Natural killer cell treated with Interleukin-12 subunit alpha and Interleukin-12 subunit beta and Interleukin-15 and Interleukin-18, amount 100 ng/mL, for 72 hours (primary cell): ENCODE measurements at regions not wholly inside any gene's neighbourhood (a gene's known extent, or its start where the extent isn't known, plus 50 kb on each side); places are given as distances from the start of the nearest gene placed in this dataset.

Source experiments
- ATAC-seq, 2 donors: fragments of 150-1000 bp; cut with Tn5 transposase in 1 of 2; sonication (Bioruptor Pico), chemical (Tn5 transposase) in 1 of 2; 2 replicates each; pipeline ENCODE4 v1.10.0; 2021
- DNase-seq: peaks from one replicate; pipeline ENCODE4 v3.0.0; 2022; ENCODE audit warnings: low spot score
- H3K27ac Mint-ChIP-seq, 2 donors: 1 replicate in 1 of 2; 2 replicates in 1 of 2; pipeline ENCODE4 v1.8.0; 2022; ENCODE audit warnings: mixed read lengths in 2 of 2, mild to moderate bottlenecking in 1 of 2, moderate library complexity in 1 of 2
- H3K27me3 Mint-ChIP-seq, 2 donors: 1 replicate in 1 of 2; 2 replicates in 1 of 2; pipeline ENCODE4 v1.8.0; 2022; ENCODE audit warnings: mixed read lengths in 2 of 2
- H3K36me3 Mint-ChIP-seq: one replicate; pipeline ENCODE4 v1.8.0; 2022; ENCODE audit warnings: mixed read lengths
- H3K4me1 Mint-ChIP-seq, 2 donors: 1 replicate in 1 of 2; 2 replicates in 1 of 2; pipeline ENCODE4 v1.8.0; 2022; ENCODE audit warnings: low read depth in 2 of 2, mixed read lengths in 2 of 2, mild to moderate bottlenecking in 1 of 2
- H3K4me3 Mint-ChIP-seq: one replicate; pipeline ENCODE4 v1.8.0; 2022; ENCODE audit warnings: mixed read lengths
- H3K9me3 Mint-ChIP-seq: 2 replicates; pipeline ENCODE4 v1.8.0; 2022; ENCODE audit warnings: mixed read lengths

DNA sequence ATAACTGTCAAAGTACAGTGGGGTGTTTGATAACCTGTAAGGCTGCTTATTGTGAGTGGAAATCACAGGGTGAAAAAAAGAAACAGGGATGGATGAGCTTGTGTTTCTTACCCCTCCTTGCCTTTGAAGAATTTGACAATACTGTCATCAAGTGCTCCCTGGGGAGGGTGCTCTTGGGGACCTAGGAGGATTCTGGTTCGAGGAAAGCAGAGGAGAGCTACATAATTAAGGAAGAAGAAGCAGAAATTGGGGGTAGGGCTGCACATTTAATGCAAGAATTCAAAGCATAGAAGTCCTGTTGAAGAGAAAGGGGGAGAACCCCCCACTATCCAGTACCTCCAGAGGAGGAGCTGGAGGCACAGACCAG, 208.1 kb upstream of the PHYHIPL start:
- DNase-seq (no peak), ATAC-seq (no peak)
- Mint-ChIP-seq H3K27ac (no peak overlapping the region), H3K27me3 (peaks cover 0 to 12% of the 10 kb centered on the region in 2 donors), H3K4me3 (no peak overlapping the region), H3K4me1 (no peaks in the 10 kb centered on the region), H3K36me3 (no peaks in the 10 kb centered on the region), H3K9me3 (peaks cover 8% of the 10 kb centered on the region)

- no peak for ATAC-seq
- H3K36me3 Mint-ChIP-seq = no peaks in the 10 kb centered on the region
- H3K4me3 Mint-ChIP-seq = no peak overlapping the region
- peaks cover 0 to 12% of the 10 kb centered on the region in 2 donors for H3K27me3 Mint-ChIP-seq
- no peak for DNase-seq
- no peaks in the 10 kb centered on the region for H3K4me1 Mint-ChIP-seq
- H3K27ac Mint-ChIP-seq = no peak overlapping the region
- H3K9me3 Mint-ChIP-seq = peaks cover 8% of the 10 kb centered on the region
Observed at GRCh38 chr10:58969576-58969975, 206.9 kb upstream of the PHYHIPL start.

DNA sequence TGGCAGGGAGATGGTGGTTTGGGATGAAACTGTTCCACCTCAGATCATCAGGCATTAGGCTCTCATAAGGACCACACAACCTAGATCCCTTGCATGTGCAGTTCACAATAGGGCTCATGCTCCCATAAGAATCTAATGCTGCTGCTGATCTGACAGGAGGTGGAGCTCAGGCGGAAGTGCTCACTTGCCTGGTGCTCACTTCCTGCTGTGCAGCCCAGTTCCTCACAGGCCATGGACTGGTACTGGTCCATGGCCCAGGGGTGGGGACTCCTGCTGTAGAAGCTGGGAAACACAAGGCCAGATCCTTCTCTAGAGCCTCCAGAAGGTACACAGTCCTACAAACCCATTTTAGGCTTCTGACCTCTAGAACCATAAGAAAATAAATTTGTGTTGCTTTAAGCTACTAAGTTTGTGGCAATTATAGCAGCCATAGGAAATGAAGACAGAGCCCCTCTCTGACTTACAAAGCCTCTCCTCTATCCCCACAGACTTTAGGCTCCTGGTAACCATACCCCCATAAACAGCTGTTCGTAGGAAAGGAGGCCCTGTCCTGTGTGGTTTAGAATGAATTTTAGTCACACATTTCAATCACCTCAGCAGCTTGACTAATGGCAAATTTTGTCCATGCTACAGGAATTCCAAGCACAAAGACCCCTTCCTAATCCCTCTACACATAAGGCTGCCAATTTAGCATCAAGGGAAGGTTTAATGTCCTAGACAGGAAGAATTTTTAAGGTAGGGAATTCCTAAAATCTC, 206.1 kb upstream of the PHYHIPL start:
- peaks cover 8% of the 10 kb centered on the region for H3K9me3 Mint-ChIP-seq
- H3K27ac Mint-ChIP-seq = no peak overlapping the region
- ATAC-seq (no peak), DNase-seq (no peak)
- H3K36me3 Mint-ChIP-seq = no peaks in the 10 kb centered on the region
- no peak overlapping the region for H3K4me3 Mint-ChIP-seq
- H3K27me3 Mint-ChIP-seq = peaks cover 0 to 12% of the 10 kb centered on the region in 2 donors
- no peaks in the 10 kb centered on the region for H3K4me1 Mint-ChIP-seq

DNA sequence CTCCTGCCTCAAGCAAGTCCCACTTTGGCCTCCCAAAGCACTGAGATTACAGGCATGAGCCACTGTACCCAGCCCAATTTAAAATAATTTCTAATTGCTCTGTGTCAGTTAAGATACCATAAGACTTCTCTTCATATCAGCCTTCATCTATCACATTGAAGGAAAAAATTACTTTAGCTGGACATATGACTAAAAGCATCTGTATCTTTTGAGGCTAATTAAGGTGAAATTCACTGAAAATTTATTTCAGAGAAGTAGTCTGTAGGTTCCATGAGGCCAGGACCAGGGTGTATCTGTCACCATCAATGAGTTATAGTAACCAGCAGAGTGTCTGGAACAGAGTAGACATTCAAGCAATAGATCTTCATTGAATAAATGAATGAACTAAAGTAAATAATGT, 205.2 kb upstream of the PHYHIPL start:
- no peaks in the 10 kb centered on the region for H3K36me3 Mint-ChIP-seq
- peaks cover 0 to 12% of the 10 kb centered on the region in 2 donors for H3K27me3 Mint-ChIP-seq
- no peak overlapping the region for H3K27ac Mint-ChIP-seq
- H3K4me3 Mint-ChIP-seq = no peak overlapping the region
- H3K9me3 Mint-ChIP-seq = peaks cover 8% of the 10 kb centered on the region
- no peaks in the 10 kb centered on the region for H3K4me1 Mint-ChIP-seq
- DNase-seq (no peak), ATAC-seq (no peak)

GRCh38 chr10:58971796-58972491, 204.5 kb upstream of the PHYHIPL start:
- Mint-ChIP-seq H3K9me3 (peaks cover 8% of the 10 kb centered on the region), H3K4me3 (no peak overlapping the region)

DNA sequence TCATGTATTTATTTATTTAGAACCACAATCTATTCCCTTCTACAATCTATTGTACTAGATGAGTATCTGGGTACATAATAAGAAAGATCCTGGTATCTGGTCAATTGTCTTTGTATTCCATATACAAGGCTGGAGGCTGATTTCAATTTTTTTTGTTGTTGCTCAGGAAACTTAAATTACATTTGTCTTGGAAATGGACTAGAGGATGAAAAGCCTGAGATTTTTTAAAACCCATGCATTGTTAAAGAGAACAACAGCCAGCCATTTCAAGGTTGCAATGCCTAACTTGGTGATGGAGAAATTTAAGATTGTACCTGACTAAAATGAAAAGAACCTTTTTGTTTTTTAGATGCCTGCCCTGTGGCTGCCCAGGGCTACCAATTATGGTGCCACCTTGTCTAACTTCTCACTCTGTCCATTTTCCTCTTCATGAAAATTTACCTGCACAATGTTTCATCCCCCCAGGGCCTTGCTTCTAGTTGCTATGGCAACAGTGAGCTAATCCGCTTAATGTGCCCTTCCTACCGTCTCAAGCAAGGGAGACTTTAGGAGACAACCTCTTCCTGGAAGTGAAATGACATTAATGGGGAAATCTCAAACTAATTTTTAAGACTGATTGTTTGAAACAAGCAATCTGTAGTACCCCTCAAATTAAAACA, 203.7 kb upstream of the PHYHIPL start:
- Mint-ChIP-seq H3K4me3 (no peak overlapping the region), H3K27ac (no peak overlapping the region), H3K36me3 (no peaks in the 10 kb centered on the region), H3K4me1 (no peaks in the 10 kb centered on the region), H3K27me3 (peaks cover 0 to 6% of the 10 kb centered on the region in 2 donors), H3K9me3 (peaks cover 8% of the 10 kb centered on the region)
- DNase-seq (no peak), ATAC-seq (no peak)

More at GRCh38 chr10:58971796-58972491, 204.5 kb upstream of the PHYHIPL start:
- no peak for ATAC-seq
- Mint-ChIP-seq H3K27ac (no peak overlapping the region), H3K27me3 (peaks cover 0 to 10% of the 10 kb centered on the region in 2 donors), H3K4me1 (no peaks in the 10 kb centered on the region), H3K36me3 (no peaks in the 10 kb centered on the region)
- no peak for DNase-seq

DNA sequence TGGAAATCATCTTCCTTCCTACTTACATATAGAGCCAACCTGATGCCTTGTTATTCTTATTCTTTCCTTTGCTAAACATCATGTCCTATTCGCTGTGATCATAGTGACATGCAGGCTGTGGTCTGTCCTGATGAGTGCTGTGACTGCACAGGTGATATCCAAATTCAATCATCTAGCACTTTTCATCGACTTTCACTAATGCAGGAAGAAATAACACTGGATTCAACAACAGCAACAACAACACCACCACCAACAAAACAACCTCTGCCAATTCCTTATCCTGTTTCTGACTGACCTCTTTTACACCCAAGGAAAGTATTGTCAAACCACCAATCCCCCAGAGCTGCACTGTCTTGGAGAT, 203.2 kb upstream of the PHYHIPL start:
- no peaks in the 10 kb centered on the region for H3K36me3 Mint-ChIP-seq
- ATAC-seq (no peak), DNase-seq (no peak)
- no peak overlapping the region for H3K4me3 Mint-ChIP-seq
- no peaks in the 10 kb centered on the region for H3K4me1 Mint-ChIP-seq
- H3K9me3 Mint-ChIP-seq = peaks cover 8% of the 10 kb centered on the region
- H3K27ac Mint-ChIP-seq = no peak overlapping the region
- H3K27me3 Mint-ChIP-seq = peaks cover 0 to 4% of the 10 kb centered on the region in 2 donors

- Mint-ChIP-seq H3K4me3 (no peak overlapping the region), H3K9me3 (peaks cover 2% of the 10 kb centered on the region), H3K36me3 (no peaks in the 10 kb centered on the region), H3K27ac (no peak overlapping the region), H3K4me1 (no peaks in the 10 kb centered on the region), H3K27me3 (no peaks in the 10 kb centered on the region)
- no peak for DNase-seq
- no peak for ATAC-seq
Observed at GRCh38 chr10:58976254-58976653, 200.2 kb upstream of the PHYHIPL start.

GRCh38 chr10:58979711-58980110, 196.7 kb upstream of the PHYHIPL start:
- Mint-ChIP-seq H3K9me3 (no peaks in the 10 kb centered on the region), H3K36me3 (no peaks in the 10 kb centered on the region), H3K27me3 (no peaks in the 10 kb centered on the region), H3K4me1 (no peaks in the 10 kb centered on the region), H3K27ac (no peak overlapping the region), H3K4me3 (no peak overlapping the region)
- no peak for ATAC-seq
- no peak for DNase-seq

DNA sequence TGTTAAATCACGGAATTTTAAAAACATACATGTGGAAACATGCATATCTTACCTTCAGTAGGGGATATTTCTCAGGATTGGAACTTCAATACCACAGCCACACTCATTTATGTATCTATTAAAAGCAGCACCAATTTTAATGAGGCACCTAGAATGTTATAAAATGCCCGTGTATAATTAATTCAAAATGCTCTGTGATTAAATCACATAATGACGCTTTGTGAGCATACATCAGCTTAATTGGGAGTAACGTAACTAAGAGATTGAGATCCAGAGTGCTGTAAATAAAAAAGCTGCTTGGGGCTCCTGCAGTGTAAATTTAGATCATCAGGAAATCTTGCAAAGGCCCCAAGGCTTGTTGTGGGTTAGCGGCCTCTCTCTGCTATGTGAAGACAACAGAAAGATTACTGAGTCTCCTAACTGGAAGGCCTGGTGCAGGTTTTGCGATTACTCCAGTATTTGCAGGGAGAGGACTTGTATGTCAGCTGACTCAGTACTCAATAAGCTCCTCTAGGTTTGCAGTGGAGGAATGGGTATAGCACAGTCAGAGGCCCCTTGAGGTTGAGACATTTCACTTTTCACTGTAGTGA, 195.5 kb upstream of the PHYHIPL start:
- Mint-ChIP-seq H3K36me3 (no peaks in the 10 kb centered on the region), H3K27me3 (no peaks in the 10 kb centered on the region), H3K4me1 (no peaks in the 10 kb centered on the region), H3K4me3 (no peak overlapping the region), H3K9me3 (no peaks in the 10 kb centered on the region), H3K27ac (no peak overlapping the region)
- no peak for ATAC-seq
- no peak for DNase-seq

DNA sequence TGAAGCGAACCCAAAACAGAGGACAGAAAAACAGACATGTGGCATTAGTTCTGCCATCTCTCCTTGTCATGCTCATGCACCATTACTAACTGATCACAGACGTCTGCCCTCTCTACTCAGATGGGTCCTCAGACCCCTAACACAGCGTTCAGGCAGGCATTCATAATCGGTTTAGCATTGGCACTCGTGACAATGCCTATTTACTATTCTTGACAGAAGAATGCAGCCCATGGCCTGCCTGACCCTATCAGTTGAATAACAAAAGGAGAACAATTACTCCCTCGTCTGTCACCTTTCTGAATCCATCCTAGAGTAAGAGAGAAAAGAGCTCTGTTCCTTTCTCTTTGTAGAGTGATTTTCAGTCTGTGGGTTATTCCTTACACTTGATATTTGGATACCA, 194.6 kb upstream of the PHYHIPL start:
- H3K27me3 Mint-ChIP-seq = no peaks in the 10 kb centered on the region
- no peaks in the 10 kb centered on the region for H3K36me3 Mint-ChIP-seq
- no peaks in the 10 kb centered on the region for H3K4me1 Mint-ChIP-seq

DNA sequence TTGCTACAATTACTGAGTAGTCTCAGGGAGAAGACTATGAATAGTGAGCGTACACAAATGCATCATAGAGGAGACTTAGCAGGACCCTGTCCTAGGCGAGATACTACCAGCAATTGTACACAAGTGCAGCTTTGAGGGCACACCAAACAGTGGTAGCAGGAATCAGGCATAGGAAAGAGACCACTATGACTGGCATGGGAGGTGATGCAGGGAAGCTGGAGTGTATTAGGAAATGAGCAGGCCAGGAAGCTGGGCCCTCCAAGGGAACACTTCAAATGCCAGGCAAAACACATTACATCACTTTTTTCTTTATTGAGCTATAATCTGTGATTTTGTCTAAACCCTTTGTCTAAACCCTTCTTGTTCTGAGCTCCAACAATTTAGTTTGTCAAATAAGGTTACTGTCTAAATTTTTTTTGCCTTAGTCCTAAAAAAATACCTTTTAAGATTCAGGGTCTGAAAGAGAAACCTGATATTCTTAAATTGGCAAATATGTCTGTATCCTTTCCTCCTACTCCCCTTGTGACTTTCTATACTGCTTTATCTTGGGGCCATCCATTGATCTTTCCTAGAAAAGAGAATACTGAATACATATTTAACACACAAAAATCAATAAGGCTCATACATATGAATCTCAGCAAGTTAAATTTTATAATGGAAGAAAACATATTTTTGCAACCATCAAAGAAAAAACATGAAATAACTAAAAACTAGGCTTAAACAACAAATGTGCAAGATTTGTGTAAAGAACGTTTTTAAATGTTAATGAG, 193.8 kb upstream of the PHYHIPL start:
- H3K4me1 Mint-ChIP-seq = no peaks in the 10 kb centered on the region
- H3K27me3 Mint-ChIP-seq = no peaks in the 10 kb centered on the region
- ATAC-seq (no peak), DNase-seq (no peak)
- no peaks in the 10 kb centered on the region for H3K9me3 Mint-ChIP-seq
- no peak overlapping the region for H3K4me3 Mint-ChIP-seq
- no peak overlapping the region for H3K27ac Mint-ChIP-seq
- no peaks in the 10 kb centered on the region for H3K36me3 Mint-ChIP-seq

More for the DNA sequence above, 194.6 kb upstream of the PHYHIPL start:
- no peaks in the 10 kb centered on the region for H3K9me3 Mint-ChIP-seq
- ATAC-seq (no peak), DNase-seq (no peak)
- no peak overlapping the region for H3K27ac Mint-ChIP-seq
- H3K4me3 Mint-ChIP-seq = no peak overlapping the region

- no peak overlapping the region for H3K4me3 Mint-ChIP-seq
- H3K27me3 Mint-ChIP-seq = no peaks in the 10 kb centered on the region
- no peaks in the 10 kb centered on the region for H3K4me1 Mint-ChIP-seq
- no peak for DNase-seq
- peaks cover 3% of the 10 kb centered on the region for H3K9me3 Mint-ChIP-seq
- ATAC-seq = no peak
- no peaks in the 10 kb centered on the region for H3K36me3 Mint-ChIP-seq
- H3K27ac Mint-ChIP-seq = no peak overlapping the region
Observed at GRCh38 chr10:58985216-58985615, 191.2 kb upstream of the PHYHIPL start.
